NCI-H69 (cell line): ENCODE measurements at regions not wholly inside any gene's neighbourhood (a gene's known extent, or its start where the extent isn't known, plus 50 kb on each side); places are given as distances from the start of the nearest gene placed in this dataset.

Experiments used
- DNase-seq: peaks from one replicate; lab custom pipeline; 2025; lab: John Stamatoyannopoulos, UW

- DNase-seq = peak; percentile 56
Measured at GRCh38 chr5:68161156-68161555, 54.4 kb upstream of the PIK3R1 start.

- no peak for DNase-seq
Measured at GRCh38 chr5:68159224-68159951, 56.2 kb upstream of the PIK3R1 start.

GRCh38 chr5:68155940-68156339 lies 59.6 kb upstream of the PIK3R1 start:
- no peak for DNase-seq

GRCh38 chr5:68154119-68154857 lies 61.3 kb upstream of the PIK3R1 start:
- DNase-seq = no peak

- no peak for DNase-seq
Measured at GRCh38 chr5:68151812-68152211, 63.7 kb upstream of the PIK3R1 start.

GRCh38 chr5:68149189-68149588 lies 66.4 kb upstream of the PIK3R1 start:
- DNase-seq = no peak

- no peak for DNase-seq
Measured at GRCh38 chr5:68148096-68148495, 67.5 kb upstream of the PIK3R1 start.

GRCh38 chr5:68147659-68148058 lies 67.9 kb upstream of the PIK3R1 start:
- no peak for DNase-seq

GRCh38 chr5:68141494-68141893 lies 74.1 kb upstream of the PIK3R1 start:
- DNase-seq = peak; percentile 29

- peak; percentile 52 for DNase-seq
Measured at GRCh38 chr5:68140763-68141162, 74.8 kb upstream of the PIK3R1 start.

- peak; percentile 99 for DNase-seq
Measured at GRCh38 chr5:68139611-68140441, 75.7 kb upstream of the PIK3R1 start.

- peak; percentile 41 for DNase-seq
Measured at GRCh38 chr5:68137511-68138140, 77.9 kb upstream of the PIK3R1 start.

GRCh38 chr5:68134669-68135313 lies 80.8 kb upstream of the PIK3R1 start:
- no peak for DNase-seq

- DNase-seq = no peak
Measured at GRCh38 chr5:68134033-68134668, 81.4 kb upstream of the PIK3R1 start.

- no peak for DNase-seq
Measured at GRCh38 chr5:68130253-68130652, 85.3 kb upstream of the PIK3R1 start.

GRCh38 chr5:68129364-68129763 lies 86.2 kb upstream of the PIK3R1 start:
- no peak for DNase-seq

GRCh38 chr5:68126886-68127285 lies 88.7 kb upstream of the PIK3R1 start:
- DNase-seq = peak; percentile 31

- peak; percentile 93 for DNase-seq
Measured at GRCh38 chr5:68122439-68123328, 92.9 kb upstream of the PIK3R1 start.

- no peak for DNase-seq
Measured at GRCh38 chr5:68116868-68117411, 98.6 kb upstream of the PIK3R1 start.

- no peak for DNase-seq
Measured at GRCh38 chr5:68116408-68116807, 99.1 kb upstream of the PIK3R1 start.
